ENCODE measurements at regions not wholly inside any gene's neighbourhood (a gene's known extent, or its start where the extent isn't known, plus 50 kb on each side); places are given as distances from the start of the nearest gene placed in this dataset.

GRCh38 chr20:60921022-60921622 is 330.9 kb upstream of the CDH4 start:
- Histone ChIP-seq H3K4me1 (ENCODE audit: control insufficient read depth in 1 of 2, insufficient read depth in 2 of 2, low read depth in 1 of 2, low read length in 1 of 2) (no peaks in the 10 kb centered on the region), H3F3A (replicated peaks; ENCODE audit: insufficient read depth) (no peaks in the 10 kb centered on the region), H2AFZ (ENCODE audit: low read depth) (no peak overlapping the region), H3K27ac (ENCODE audit: low read depth in 2 of 2, low read length in 1 of 2) (no peak overlapping the region), H3K9ac (no peak overlapping the region), H4K20me1 (ENCODE audit: insufficient read depth) (no peaks in the 10 kb centered on the region), H3K4me3 (ENCODE audit: low read depth in 2 of 2, low read length in 1 of 2) (no peak overlapping the region), H3K36me3 (replicated peaks in 1 of 2; ENCODE audit: control insufficient read depth in 1 of 2, insufficient read depth in 2 of 2, low read length in 1 of 2) (no peaks in the 10 kb centered on the region), H3K9me3 (peaks cover 6% of the 10 kb centered on the region; the same call in 1 of the 2 replicates), H3K27me3 (ENCODE audit: insufficient read depth) (no peaks in the 10 kb centered on the region), H3K79me2 (ENCODE audit: insufficient read depth) (no peaks in the 10 kb centered on the region; the same call in 1 of the 2 replicates), H3K4me2 (no peak overlapping the region), H3K9me2 (no peaks in the 10 kb centered on the region)
- POLR2A ChIA-PET: no interaction called here
- no peak for DNase-seq
- TF ChIP-seq REST (IDR thresholded peaks at IDR 0.05; ENCODE audit: low read depth, low read length): peak; percentile 75; the same call in 1 of the 2 replicates
- TF ChIP-seq YY1 (IDR thresholded peaks at IDR 0.05; ENCODE audit: low read depth): no peak
- no peak for TF ChIP-seq IRF3 (IDR thresholded peaks at IDR 0.05; ENCODE audit: low read depth, low read length)
- no peak for TF ChIP-seq RFX5 (IDR thresholded peaks at IDR 0.05; ENCODE audit: low read length)
- no peak for TF ChIP-seq NRF1 (IDR thresholded peaks at IDR 0.05; ENCODE audit: low read depth, low read length)
- TF ChIP-seq FOXM1 (IDR thresholded peaks at IDR 0.05; ENCODE audit: low read depth): no peak
- CTCF ChIA-PET: interaction anchor here (1.1 kb wide), 1 partner anchor 710 kb away, joined by 3 read pairs; no protein-coding TSS in a partner anchor
- WGBS (ENCODE audit: low lambda C conversion rate): 18% methylated on average over 6 of the region's 7 CpGs

- no peak for DNase-seq
- POLR2A ChIA-PET: no interaction called here
- Histone ChIP-seq H3K27ac (ENCODE audit: low read depth in 2 of 2, low read length in 1 of 2) (no peak overlapping the region), H3K9ac (no peak overlapping the region), H3K4me3 (ENCODE audit: low read depth in 2 of 2, low read length in 1 of 2) (no peak overlapping the region), H3K27me3 (ENCODE audit: insufficient read depth) (no peaks in the 10 kb centered on the region), H4K20me1 (ENCODE audit: insufficient read depth) (no peaks in the 10 kb centered on the region), H3K79me2 (ENCODE audit: insufficient read depth) (no peaks in the 10 kb centered on the region), H3K4me2 (no peak overlapping the region), H3K4me1 (ENCODE audit: control insufficient read depth in 1 of 2, insufficient read depth in 2 of 2, low read depth in 1 of 2, low read length in 1 of 2) (no peaks in the 10 kb centered on the region), H3K36me3 (replicated peaks in 1 of 2; ENCODE audit: control insufficient read depth in 1 of 2, insufficient read depth in 2 of 2, low read length in 1 of 2) (no peaks in the 10 kb centered on the region), H3K9me3 (no peaks in the 10 kb centered on the region), H3K9me2 (no peaks in the 10 kb centered on the region), H2AFZ (ENCODE audit: low read depth) (no peak overlapping the region), H3F3A (replicated peaks; ENCODE audit: insufficient read depth) (no peaks in the 10 kb centered on the region)
- 7% methylated on average over 4 of the region's 4 CpGs for WGBS (ENCODE audit: low lambda C conversion rate)
- CTCF ChIA-PET: no interaction called here
- no peak for TF ChIP-seq EP300 (IDR thresholded peaks at IDR 0.05; ENCODE audit: borderline replicate concordance in 1 of 2, low read depth in 1 of 2, low read length in 1 of 2)
- no peak for TF ChIP-seq ELF1 (IDR thresholded peaks at IDR 0.05)
- TF ChIP-seq FOSL2 (IDR thresholded peaks at IDR 0.05; ENCODE audit: borderline replicate concordance, low read depth): no peak
- no peak for TF ChIP-seq PBX3 (IDR thresholded peaks at IDR 0.05)
- no peak for TF ChIP-seq REST (IDR thresholded peaks at IDR 0.05; ENCODE audit: low read depth, low read length)
- TF ChIP-seq TAF1 (IDR thresholded peaks at IDR 0.05; ENCODE audit: borderline replicate concordance, low read depth, low read length): no peak
- TF ChIP-seq FOXJ3 (CRISPR knock-in tag; IDR thresholded peaks at IDR 0.05): no peak
- no peak for TF ChIP-seq IRF3 (IDR thresholded peaks at IDR 0.05; ENCODE audit: low read depth, low read length)
- TF ChIP-seq EZH2phosphoT487 (IDR thresholded peaks at IDR 0.05; ENCODE audit: borderline replicate concordance, low read depth): no peak
- no peak for TF ChIP-seq TEAD4 (IDR thresholded peaks at IDR 0.05; ENCODE audit: borderline replicate concordance, insufficient read depth)
- no peak for TF ChIP-seq RCOR1 (IDR thresholded peaks at IDR 0.05; ENCODE audit: low read length)
These were observed 325.2 kb upstream of the CDH4 start for GRCh38 chr20:60926831-60927230.

All from SK-N-SH (cell line).